HG02610 (cell line): ENCODE measurements at regions not wholly inside any gene's neighbourhood (a gene's known extent, or its start where the extent isn't known, plus 50 kb on each side); places are given as distances from the start of the nearest gene placed in this dataset.
A peak's percentile ranks its signal among the peaks of the same experiment; 100 is the strongest.
"Not testable (repeated sequence)": the region's sequence is repeated elsewhere in the genome, so short reads cannot be mapped to it uniquely, and the experiment has no call there.

ENCODE experiments used
- ATAC-seq: cut with Tn5 transposase; IDR thresholded peaks from one replicate; pipeline ENCODE4 v1.9.1; 2021; ENCODE audit warnings: mild to moderate bottlenecking, moderate library complexity; ENCODE audit not compliant: unreplicated experiment

GRCh38 chr6:78380541-78380940 lies 486.8 kb upstream of the IRAK1BP1 start:
- ATAC-seq = no peak

DNA sequence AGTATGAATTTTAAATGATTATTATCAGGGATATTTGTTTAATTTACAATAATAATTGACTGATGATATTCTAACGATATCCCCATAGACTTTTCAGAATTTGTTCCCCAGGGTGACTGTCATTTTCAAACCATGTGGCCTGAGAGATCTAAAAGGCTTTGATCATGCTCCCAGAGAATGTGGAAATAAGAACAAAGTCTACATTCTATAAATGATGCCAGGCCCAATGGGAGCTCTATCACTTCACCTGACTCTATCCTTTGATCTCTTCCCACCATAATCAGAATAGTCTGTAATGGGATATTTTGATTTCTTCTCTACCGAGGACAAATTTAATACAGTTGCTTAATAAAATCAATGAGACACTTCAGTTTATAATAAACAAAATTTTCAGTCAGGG lies 483.4 kb upstream of the IRAK1BP1 start:
- no peak for ATAC-seq

DNA sequence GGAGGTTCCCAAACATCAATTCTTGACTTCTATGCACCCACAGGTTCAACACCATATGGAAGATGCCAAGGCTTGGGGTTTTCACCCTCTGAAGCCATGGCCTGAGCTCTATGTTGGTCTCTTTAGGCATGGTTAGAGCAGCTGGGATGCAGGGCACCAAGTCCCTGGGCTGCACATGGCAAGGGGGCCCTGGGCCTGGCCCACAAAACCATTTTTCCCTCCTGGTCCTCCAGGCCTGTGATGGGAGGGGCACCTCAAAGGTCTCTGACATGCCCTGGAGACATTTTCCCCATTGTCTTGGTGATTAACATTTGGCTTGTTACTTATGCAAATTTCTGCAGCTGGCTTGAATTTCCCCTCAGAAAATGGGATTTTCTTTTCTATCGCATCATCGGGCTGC lies 480.5 kb upstream of the IRAK1BP1 start:
- not testable (repeated sequence) for ATAC-seq

GRCh38 chr6:78390066-78390465 lies 477.3 kb upstream of the IRAK1BP1 start:
- ATAC-seq = no peak

- no peak for ATAC-seq
These were observed 469.9 kb upstream of the IRAK1BP1 start for GRCh38 chr6:78397499-78397898.

DNA sequence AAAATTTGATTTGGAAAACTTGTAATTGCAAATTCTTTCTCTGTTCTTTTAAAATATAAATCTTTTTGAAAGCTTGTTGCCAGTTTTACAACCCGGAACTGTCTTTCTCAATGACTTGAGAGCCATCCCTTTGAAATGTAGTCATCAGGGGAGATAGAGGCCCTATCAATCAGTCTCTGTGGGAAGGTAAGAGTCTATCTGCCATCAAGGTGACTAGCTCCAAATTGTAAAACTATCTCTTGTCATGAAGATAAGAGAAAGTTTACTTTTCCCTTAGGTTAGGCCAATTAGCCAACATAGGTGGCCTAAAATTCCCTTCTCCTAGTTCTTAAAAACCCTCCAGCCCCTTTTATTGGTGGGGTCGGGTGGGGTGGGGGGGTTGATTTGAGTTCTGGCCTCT lies 469.1 kb upstream of the IRAK1BP1 start:
- no peak for ATAC-seq

DNA sequence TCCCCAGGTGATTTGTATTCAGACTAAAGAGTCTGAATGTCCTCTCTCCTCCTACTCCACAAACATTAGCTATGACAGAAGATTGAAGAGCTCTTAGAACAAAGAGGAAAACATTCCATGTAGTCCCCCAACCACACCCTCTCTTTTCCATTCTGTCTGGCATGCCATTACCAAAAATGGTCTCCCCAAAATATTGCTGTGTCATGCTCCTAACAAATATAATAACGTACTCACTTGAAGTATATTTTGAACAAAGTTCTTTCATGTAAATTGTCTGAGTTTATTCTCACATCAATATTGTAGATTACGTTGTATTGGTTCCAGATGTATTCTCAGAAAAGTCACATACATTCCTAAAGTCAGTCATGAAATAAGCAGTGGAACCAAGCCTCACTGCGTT lies 467.3 kb upstream of the IRAK1BP1 start:
- ATAC-seq = no peak

DNA sequence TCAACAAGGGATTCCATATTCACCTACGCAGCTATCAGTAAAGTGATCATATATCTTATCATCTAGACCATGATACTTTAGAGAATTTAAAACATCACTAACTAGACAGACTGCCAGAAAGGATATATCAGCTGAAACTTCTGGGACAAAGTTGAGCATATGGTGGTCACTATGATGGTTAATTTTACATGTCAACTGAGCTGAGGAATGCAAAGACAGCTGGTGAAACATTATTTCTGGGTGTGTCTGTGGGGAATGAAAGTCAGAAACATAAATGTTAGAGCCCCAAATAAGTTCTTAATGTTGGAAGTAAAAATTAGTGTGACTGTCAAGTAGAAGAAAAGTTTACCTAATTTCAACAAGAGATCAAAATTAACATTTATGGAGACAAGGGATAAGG lies 440.0 kb upstream of the IRAK1BP1 start:
- no peak for ATAC-seq

- no peak for ATAC-seq
These were observed 436.8 kb upstream of the IRAK1BP1 start for GRCh38 chr6:78430521-78430920.

GRCh38 chr6:78435671-78436070 lies 431.7 kb upstream of the IRAK1BP1 start:
- no peak for ATAC-seq

GRCh38 chr6:78436335-78436734 lies 431.0 kb upstream of the IRAK1BP1 start:
- ATAC-seq = no peak

DNA sequence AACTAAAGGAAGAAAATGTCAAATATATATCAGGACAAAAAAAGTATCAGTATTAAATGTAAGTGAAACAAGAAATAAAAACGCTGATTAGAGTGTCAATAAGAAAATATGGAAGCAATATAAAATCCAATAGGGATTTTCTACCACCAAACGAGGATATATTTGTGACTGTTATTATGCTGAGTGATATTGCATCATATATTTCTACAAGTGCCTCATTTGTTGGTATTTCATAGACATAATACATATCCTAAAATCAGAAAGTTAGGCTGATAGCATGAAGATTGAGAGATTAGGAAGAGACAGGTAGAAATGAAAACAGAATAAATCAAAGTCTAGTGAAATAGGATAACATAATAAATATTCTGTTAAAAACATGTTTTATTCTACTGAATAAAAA lies 429.2 kb upstream of the IRAK1BP1 start:
- ATAC-seq = no peak

DNA sequence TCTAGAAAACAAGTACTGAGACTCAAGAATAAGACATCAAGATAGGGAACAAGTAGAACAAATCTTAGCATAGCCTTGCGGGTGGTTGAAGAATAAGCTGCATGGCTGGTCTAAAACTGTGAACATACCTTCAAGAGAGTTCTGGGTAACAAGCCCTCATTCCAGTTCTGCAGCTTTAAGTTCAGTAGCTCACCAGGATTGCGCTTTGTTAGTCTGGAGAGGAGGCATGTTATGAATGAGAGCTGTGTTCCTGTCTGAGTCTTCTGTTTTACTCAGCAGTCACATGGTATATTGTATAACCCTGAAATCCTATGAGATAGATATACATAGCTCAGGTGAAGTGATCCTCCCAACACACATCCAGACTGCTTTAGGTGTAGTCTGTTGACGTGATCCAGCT lies 406.6 kb upstream of the IRAK1BP1 start:
- no peak for ATAC-seq

GRCh38 chr6:78462728-78463127 lies 404.6 kb upstream of the IRAK1BP1 start:
- ATAC-seq = no peak

DNA sequence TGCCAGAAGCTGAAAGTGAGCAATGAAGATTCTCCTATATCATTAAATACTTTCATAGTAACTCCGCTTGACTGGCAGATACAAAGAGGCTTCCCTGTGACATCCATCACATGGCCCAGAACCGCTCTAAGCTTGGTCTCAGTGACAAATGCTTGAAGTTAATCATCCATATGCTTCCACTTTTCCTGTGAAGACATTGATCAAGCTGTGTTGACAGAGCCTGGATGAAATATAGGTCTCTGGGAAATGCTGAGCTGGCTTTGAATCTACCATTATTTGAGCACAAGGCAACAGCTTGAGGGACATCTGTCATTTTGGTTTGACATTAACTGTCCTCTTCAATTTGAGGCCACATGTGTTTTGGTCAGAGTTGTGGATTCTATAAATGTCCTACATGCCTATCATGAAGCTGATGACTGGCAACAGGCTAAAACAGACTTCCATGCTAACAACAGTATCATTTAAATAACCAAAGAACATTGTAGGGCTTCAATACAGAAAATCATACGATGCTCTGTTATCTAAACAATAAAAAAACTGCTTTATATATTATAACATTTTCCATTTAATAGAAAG lies 402.2 kb upstream of the IRAK1BP1 start:
- no peak for ATAC-seq

- ATAC-seq = peak; percentile 78
These were observed 390.8 kb upstream of the IRAK1BP1 start for GRCh38 chr6:78476561-78476960.

GRCh38 chr6:78482801-78483552 lies 384.4 kb upstream of the IRAK1BP1 start:
- no peak for ATAC-seq

DNA sequence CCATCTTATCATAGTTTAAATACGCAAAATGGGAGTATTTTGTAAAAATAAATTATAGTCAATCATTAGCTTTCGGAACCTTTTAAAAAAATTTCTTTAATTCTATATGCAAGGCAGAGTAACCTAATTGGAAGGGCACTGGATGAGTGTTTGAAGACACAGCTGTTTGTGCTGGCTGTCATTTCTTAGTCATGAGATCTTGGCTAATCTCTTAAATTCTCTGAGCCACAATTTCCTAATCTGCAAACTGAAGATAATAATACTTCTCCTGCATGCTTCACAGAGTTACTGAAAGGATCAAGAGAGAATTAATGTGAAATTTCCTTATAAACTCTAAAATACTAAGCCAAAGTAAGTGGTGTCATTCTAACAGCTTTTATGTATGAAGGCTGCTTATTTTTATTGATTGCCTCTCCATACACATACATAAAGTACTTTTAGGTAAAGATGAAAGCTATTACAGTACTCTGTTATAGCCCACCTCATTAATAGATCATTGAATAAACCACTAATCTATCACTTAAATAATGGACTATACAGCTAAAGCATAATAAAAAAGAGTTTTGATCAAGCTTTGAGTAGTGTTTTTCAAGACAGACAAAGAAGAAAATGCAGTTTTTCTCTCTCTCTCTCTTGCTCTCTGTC lies 383.7 kb upstream of the IRAK1BP1 start:
- no peak for ATAC-seq

- no peak for ATAC-seq
These were observed 382.9 kb upstream of the IRAK1BP1 start for GRCh38 chr6:78484198-78485064.

DNA sequence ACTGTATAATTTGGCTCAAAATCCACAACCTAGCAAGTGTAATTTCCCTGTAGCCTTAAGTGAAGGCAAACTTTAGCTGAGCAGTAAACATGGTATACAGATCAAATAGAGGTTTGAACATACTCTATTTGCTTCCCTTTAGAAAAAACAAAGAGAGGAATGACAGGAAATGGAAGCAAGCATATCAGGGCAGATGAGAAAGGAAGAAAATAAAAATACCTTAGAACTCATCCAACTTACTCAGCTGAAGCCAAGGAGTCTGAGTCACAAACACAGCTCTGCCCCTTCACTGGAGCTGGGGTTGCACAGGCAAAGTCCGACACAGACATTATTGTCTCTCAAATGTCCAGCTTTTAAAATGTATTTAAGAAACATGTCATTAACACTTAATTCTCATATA lies 379.9 kb upstream of the IRAK1BP1 start:
- ATAC-seq = no peak

DNA sequence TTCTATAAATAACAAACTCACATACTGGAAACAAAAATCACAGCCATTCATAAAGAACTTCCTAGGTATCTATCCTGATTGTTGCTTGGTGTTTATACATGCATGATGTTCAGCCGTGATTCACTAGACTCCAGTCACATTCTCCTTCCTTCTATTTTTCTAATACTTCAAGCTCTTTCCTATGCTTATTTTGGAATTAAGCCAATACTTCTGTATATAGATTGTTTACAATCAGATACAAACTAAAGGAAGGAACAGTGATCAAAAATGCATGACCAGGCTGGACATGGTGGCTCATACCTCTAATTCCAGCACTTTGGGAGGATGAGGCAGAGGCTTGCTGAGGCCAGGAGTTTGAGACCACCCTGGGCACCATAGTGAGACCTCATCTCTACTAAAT lies 377.5 kb upstream of the IRAK1BP1 start:
- ATAC-seq = no peak
